IPS-18c (cell line): ENCODE measurements at regions not wholly inside any gene's neighbourhood (a gene's known extent, or its start where the extent isn't known, plus 50 kb on each side); places are given as distances from the start of the nearest gene placed in this dataset.

Experiments
- H3K4me3 ChIP-seq: 2 replicates; pipeline ENCODE4 v1.7.0; 2013; ENCODE audit warnings: low read depth, mild to moderate bottlenecking, low read length, moderate library complexity; ENCODE audit not compliant: insufficient read depth
- H3K9me3 ChIP-seq: one replicate; pipeline ENCODE4 v1.6.1; 2013; ENCODE audit warnings: mild to moderate bottlenecking, low read length, moderate library complexity; ENCODE audit not compliant: control insufficient read depth, insufficient read depth

GRCh38 chr20:11337361-11338130 is 580.1 kb upstream of the BTBD3 start:
- no peaks in the 10 kb centered on the region for H3K9me3 ChIP-seq
- no peak overlapping the region for H3K4me3 ChIP-seq

- Histone ChIP-seq H3K4me3 (no peak overlapping the region), H3K9me3 (no peaks in the 10 kb centered on the region)
These were observed 579.0 kb upstream of the BTBD3 start for GRCh38 chr20:11338496-11339306.

GRCh38 chr20:11344939-11345338 is 572.8 kb upstream of the BTBD3 start:
- H3K9me3 ChIP-seq, result no peaks in the 10 kb centered on the region
- H3K4me3 ChIP-seq, result no peak overlapping the region

- Histone ChIP-seq H3K4me3 (no peak overlapping the region), H3K9me3 (no peaks in the 10 kb centered on the region)
These were observed 570.0 kb upstream of the BTBD3 start for GRCh38 chr20:11347738-11348137.

GRCh38 chr20:11350126-11351005 is 567.3 kb upstream of the BTBD3 start:
- Histone ChIP-seq H3K9me3 (no peaks in the 10 kb centered on the region), H3K4me3 (no peak overlapping the region)

GRCh38 chr20:11352041-11352440 is 565.7 kb upstream of the BTBD3 start:
- H3K9me3 ChIP-seq, result no peaks in the 10 kb centered on the region
- no peak overlapping the region for H3K4me3 ChIP-seq

GRCh38 chr20:11354846-11355245 is 562.8 kb upstream of the BTBD3 start:
- Histone ChIP-seq H3K9me3 (no peaks in the 10 kb centered on the region), H3K4me3 (no peak overlapping the region)

GRCh38 chr20:11355345-11355744 is 562.3 kb upstream of the BTBD3 start:
- no peaks in the 10 kb centered on the region for H3K9me3 ChIP-seq
- H3K4me3 ChIP-seq, result no peak overlapping the region

GRCh38 chr20:11356061-11356460 is 561.6 kb upstream of the BTBD3 start:
- H3K9me3 ChIP-seq, result no peaks in the 10 kb centered on the region
- H3K4me3 ChIP-seq, result no peak overlapping the region

GRCh38 chr20:11362450-11362849 is 555.2 kb upstream of the BTBD3 start:
- no peaks in the 10 kb centered on the region for H3K9me3 ChIP-seq
- H3K4me3 ChIP-seq, result no peak overlapping the region

GRCh38 chr20:11364736-11365135 is 553.0 kb upstream of the BTBD3 start:
- no peaks in the 10 kb centered on the region for H3K9me3 ChIP-seq
- H3K4me3 ChIP-seq, result no peak overlapping the region

GRCh38 chr20:11366660-11367059 is 551.0 kb upstream of the BTBD3 start:
- no peak overlapping the region for H3K4me3 ChIP-seq

GRCh38 chr20:11368499-11368898 is 549.2 kb upstream of the BTBD3 start:
- Histone ChIP-seq H3K9me3 (no peaks in the 10 kb centered on the region), H3K4me3 (no peak overlapping the region)

More at GRCh38 chr20:11366660-11367059, 551.0 kb upstream of the BTBD3 start:
- no peaks in the 10 kb centered on the region for H3K9me3 ChIP-seq

GRCh38 chr20:11368965-11369711 is 548.6 kb upstream of the BTBD3 start:
- H3K4me3 ChIP-seq, result no peak overlapping the region
- no peaks in the 10 kb centered on the region for H3K9me3 ChIP-seq

GRCh38 chr20:11371831-11372230 is 545.9 kb upstream of the BTBD3 start:
- Histone ChIP-seq H3K9me3 (no peaks in the 10 kb centered on the region), H3K4me3 (no peak overlapping the region)

- Histone ChIP-seq H3K4me3 (no peak overlapping the region), H3K9me3 (no peaks in the 10 kb centered on the region)
These were observed 544.6 kb upstream of the BTBD3 start for GRCh38 chr20:11372876-11373790.
